Cardiac muscle cell (in vitro differentiated cells and primary cell): ENCODE measurements at regions not wholly inside any gene's neighbourhood (a gene's known extent, or its start where the extent isn't known, plus 50 kb on each side); places are given as distances from the start of the nearest gene placed in this dataset.

ENCODE experiments used
- DNase-seq, 2 donors: peaks; one replicate each; pipeline versions ENCODE4 v3.0.0 to v3.0.0-alpha.2; 2010 to 2017; ENCODE audit warnings: low read depth in 1 of 2, low spot score in 1 of 2
- H3K27ac ChIP-seq: fragments of 200-600 bp; sonication (generic); 2 replicates; pipeline ENCODE4 v1.5.1; 2016
- H3K27me3 ChIP-seq: fragments of 200-600 bp; sonication (generic); 2 replicates; pipeline ENCODE4 v1.6.0; 2016; ENCODE audit warnings: control low read depth
- H3K36me3 ChIP-seq: fragments of 200-600 bp; sonication (generic); 2 replicates; pipeline ENCODE4 v1.5.1; 2016; ENCODE audit warnings: control low read depth
- H3K4me1 ChIP-seq: fragments of 200-600 bp; sonication (generic); 2 replicates; pipeline ENCODE4 v1.8.1; 2017; ENCODE audit warnings: low read depth, mild to moderate bottlenecking, mixed run types
- H3K4me3 ChIP-seq: fragments of 200-600 bp; sonication (generic); 2 replicates; pipeline ENCODE4 v1.5.1; 2016; ENCODE audit warnings: mild to moderate bottlenecking
- H3K9me3 ChIP-seq: fragments of 200-600 bp; sonication (generic); 2 replicates; pipeline ENCODE4 v1.5.1; 2017; ENCODE audit warnings: low read depth, mild to moderate bottlenecking, control low read depth
- CTCF ChIP-seq: IDR thresholded peaks from 2 replicates; pipeline ENCODE4 v1.5.1; 2012; ENCODE audit warnings: low read depth, mild to moderate bottlenecking, low read length

GRCh38 chr1:194705123-194705854 lies 1518.9 kb upstream of the B3GALT2 start:
- TF ChIP-seq CTCF = no peak
- Histone ChIP-seq H3K36me3 (no peaks in the 10 kb centered on the region), H3K27me3 (no peaks in the 10 kb centered on the region), H3K4me1 (no peaks in the 10 kb centered on the region), H3K9me3 (no peaks in the 10 kb centered on the region), H3K27ac (no peak overlapping the region), H3K4me3 (no peak overlapping the region)
- DNase-seq = peak in 1 of 2 donors; percentile 72

GRCh38 chr1:194698908-194699318 lies 1512.5 kb upstream of the B3GALT2 start:
- no peak for TF ChIP-seq CTCF
- Histone ChIP-seq H3K9me3 (no peaks in the 10 kb centered on the region), H3K27ac (peak overlapping the region; percentile 18)

GRCh38 chr1:194693244-194693643 lies 1506.8 kb upstream of the B3GALT2 start:
- Histone ChIP-seq H3K27ac (no peak overlapping the region), H3K4me1 (no peaks in the 10 kb centered on the region), H3K36me3 (no peaks in the 10 kb centered on the region), H3K9me3 (no peaks in the 10 kb centered on the region), H3K4me3 (no peak overlapping the region), H3K27me3 (no peaks in the 10 kb centered on the region)
- TF ChIP-seq CTCF = no peak
- no peak for DNase-seq

More at GRCh38 chr1:194698908-194699318, 1512.5 kb upstream of the B3GALT2 start:
- peaks cover 4% of the 10 kb centered on the region for H3K4me1 ChIP-seq
- peak; percentile 17 to 22 for DNase-seq
- H3K27me3 ChIP-seq = no peaks in the 10 kb centered on the region
- H3K4me3 ChIP-seq = no peak overlapping the region
- no peaks in the 10 kb centered on the region for H3K36me3 ChIP-seq

GRCh38 chr1:194684636-194685035 lies 1498.2 kb upstream of the B3GALT2 start:
- no peak for DNase-seq

GRCh38 chr1:194658090-194658439 lies 1471.7 kb upstream of the B3GALT2 start:
- H3K36me3 ChIP-seq = no peaks in the 10 kb centered on the region
- H3K9me3 ChIP-seq = no peaks in the 10 kb centered on the region
- no peak overlapping the region for H3K27ac ChIP-seq
- no peak for DNase-seq
- no peak overlapping the region for H3K4me3 ChIP-seq
- no peaks in the 10 kb centered on the region for H3K4me1 ChIP-seq
- no peak for TF ChIP-seq CTCF
- H3K27me3 ChIP-seq = no peaks in the 10 kb centered on the region

More at GRCh38 chr1:194684636-194685035, 1498.2 kb upstream of the B3GALT2 start:
- Histone ChIP-seq H3K4me3 (no peak overlapping the region), H3K27me3 (no peaks in the 10 kb centered on the region), H3K36me3 (no peaks in the 10 kb centered on the region), H3K27ac (no peak overlapping the region), H3K9me3 (no peaks in the 10 kb centered on the region), H3K4me1 (no peaks in the 10 kb centered on the region)
- TF ChIP-seq CTCF = no peak
